Esophagus muscularis mucosa (tissue), 4 donors: ENCODE measurements at regions not wholly inside any gene's neighbourhood (a gene's known extent, or its start where the extent isn't known, plus 50 kb on each side); places are given as distances from the start of the nearest gene placed in this dataset.
"Not testable (repeated sequence)": the region's sequence is repeated elsewhere in the genome, so short reads cannot be mapped to it uniquely, and the experiment has no call there.

ENCODE experiments used
- DNase-seq: peaks from one replicate; pipeline ENCODE4 v3.0.0-alpha.2; 2017; ENCODE audit errors: extremely low spot score
- H3K27ac ChIP-seq, 4 donors: fragments of 200-600 bp; sonication (generic); replicated peaks in 1 of 4; 1 replicate in 3 of 4; 2 replicates in 1 of 4; pipeline ENCODE4 v1.5.1; 2016 to 2019; ENCODE audit warnings: mild to moderate bottlenecking in 1 of 4
- H3K27me3 ChIP-seq, 4 donors: fragments of 200-600 bp; sonication (generic); one replicate each; pipeline versions ENCODE4 v1.5.1 to v1.6.0; 2016 to 2019
- H3K36me3 ChIP-seq, 4 donors: fragments of 200-600 bp; sonication (generic); one replicate each; pipeline ENCODE4 v1.5.1; 2016 to 2019
- H3K4me1 ChIP-seq, 4 donors: fragments of 200-600 bp; sonication (generic); one replicate each; pipeline ENCODE4 v1.5.1; 2016 to 2019
- H3K4me3 ChIP-seq, 4 donors: fragments of 200-600 bp; sonication (generic); 1 replicate in 2 of 4; 2 replicates in 2 of 4; pipeline ENCODE4 v1.5.1; 2016 to 2019; ENCODE audit warnings: mild to moderate bottlenecking in 4 of 4, moderate library complexity in 1 of 4
- H3K9me3 ChIP-seq, 4 donors: fragments of 200-600 bp; sonication (generic); 1 replicate in 3 of 4; 2 replicates in 1 of 4; pipeline ENCODE4 v1.5.1; 2016 to 2019
- CTCF ChIP-seq, 3 experiments: fragments of 200-600 bp in 2 of 3; fragments of 450-650 bp in 1 of 3; sonication (generic) in 2 of 3; IDR thresholded peaks; one replicate each; pipeline ENCODE4 v1.5.1; 2017 to 2019; ENCODE audit warnings: antibody characterized with exemption in 3 of 3, mild to moderate bottlenecking in 2 of 3, moderate library complexity in 1 of 3
- EP300 ChIP-seq: sonication (generic); formaldehyde crosslinking; IDR thresholded peaks from one replicate; pipeline ENCODE4 v1.6.1; 2017; ENCODE audit warnings: antibody characterized with exemption
- POLR2A ChIP-seq: fragments of 450-650 bp; IDR thresholded peaks from one replicate; pipeline ENCODE4 v1.6.1; 2017; ENCODE audit warnings: antibody characterized with exemption, moderate library complexity, mild to moderate bottlenecking, low read depth
- POLR2AphosphoS5 ChIP-seq, 2 donors: sonication (generic); formaldehyde crosslinking; IDR thresholded peaks; one replicate each; pipeline ENCODE4 v1.6.1; 2017; ENCODE audit warnings: antibody characterized with exemption in 2 of 2
- WGBS: methylation state at CpG from one replicate; pipeline ENCODE4 v1.1.5; 2018; 5-methylcytosine and 5-hydroxymethylcytosine counted together
- intact Hi-C: fragments of 100-400 bp; cut with DNase I; formaldehyde crosslinking; loops from one replicate; pipeline ENCODE4 v1.15.1; 2023

- 89% methylated on average over 2 of the region's 2 CpGs for WGBS
- H3K27me3 ChIP-seq, H3K9me3 ChIP-seq, H3K4me3 ChIP-seq, H3K4me1 ChIP-seq, H3K36me3 ChIP-seq, intact Hi-C loops, H3K27ac ChIP-seq, DNase-seq: not testable (repeated sequence)
Observed at GRCh38 chr20:30164389-30164788, 1093.1 kb upstream of the DEFB115 start.

DNA sequence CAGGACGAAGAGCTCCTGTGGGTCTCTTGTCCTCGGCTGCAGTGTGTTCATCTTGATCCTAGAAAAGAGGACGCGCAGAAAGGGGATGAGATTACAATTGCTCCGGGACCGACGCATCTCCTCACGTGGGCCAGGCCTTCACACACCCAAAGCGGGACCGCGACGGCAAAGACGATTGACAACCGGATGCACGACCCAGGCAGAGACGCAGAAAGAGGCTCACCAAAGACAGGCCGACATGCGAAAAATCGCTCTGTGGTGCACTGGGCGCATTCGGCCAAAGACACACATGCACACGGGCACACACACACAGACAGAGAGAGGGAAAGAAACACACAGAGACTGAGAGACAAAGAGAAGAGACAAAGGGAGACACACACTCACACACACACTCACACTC lies 1089.9 kb upstream of the DEFB115 start:
- no peak overlapping the region for H3K27ac ChIP-seq
- no peaks in the 10 kb centered on the region for H3K27me3 ChIP-seq
- 91% methylated on average over 22 of the region's 22 CpGs for WGBS
- H3K36me3 ChIP-seq: no peaks in the 10 kb centered on the region
- H3K9me3 ChIP-seq: no peaks in the 10 kb centered on the region
- H3K4me3 ChIP-seq: no peak overlapping the region
- TF ChIP-seq EP300: no peak
- TF ChIP-seq POLR2A: no peak
- TF ChIP-seq CTCF (IDR thresholded peaks at IDR 0.05): no peak
- no peak for TF ChIP-seq POLR2AphosphoS5 (IDR thresholded peaks at IDR 0.05)
- H3K4me1 ChIP-seq: no peaks in the 10 kb centered on the region
- intact Hi-C loops: no loop called here
- DNase-seq: no peak

DNA sequence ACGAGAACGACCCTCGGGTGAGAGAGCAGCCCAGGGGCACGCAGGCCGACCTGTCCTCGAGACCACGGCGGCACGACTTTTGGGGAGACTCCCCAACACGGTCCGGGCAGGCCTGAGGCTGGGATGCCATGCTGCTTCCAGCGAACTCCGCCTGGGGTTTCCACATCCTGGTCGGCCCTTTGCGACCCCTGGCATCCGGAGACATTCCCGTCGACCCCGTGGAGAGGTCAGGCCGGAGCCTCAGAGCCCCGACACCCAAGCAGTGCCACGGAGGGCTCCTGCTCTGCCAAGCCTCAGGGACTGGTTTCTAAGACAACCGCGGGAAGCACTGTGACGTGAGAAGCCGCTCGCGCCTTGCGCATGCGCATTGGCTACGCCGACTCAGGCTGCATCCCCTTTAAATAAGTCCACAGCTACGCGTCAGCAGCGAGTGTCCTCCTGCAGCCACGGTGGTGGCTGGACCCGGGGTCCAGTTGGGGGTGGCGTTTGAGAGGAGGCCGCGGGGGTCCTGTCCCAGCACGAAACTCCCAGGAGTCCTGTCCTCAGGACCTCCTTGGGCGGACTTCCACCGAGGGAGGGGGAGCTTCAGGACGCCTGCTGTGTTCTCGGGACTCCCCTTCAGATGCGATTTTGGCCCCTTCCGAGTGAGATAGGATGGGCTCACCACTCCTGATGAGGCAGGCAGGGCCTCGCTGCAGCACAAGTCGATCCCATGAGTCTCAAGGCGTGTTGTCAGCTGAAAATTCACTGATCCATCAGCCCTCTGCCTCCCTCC lies 1089.3 kb upstream of the DEFB115 start:
- no peak for DNase-seq
- intact Hi-C loops: no loop called here
- Histone ChIP-seq H3K36me3 (no peaks in the 10 kb centered on the region), H3K4me1 (no peaks in the 10 kb centered on the region), H3K4me3 (peak overlapping the region in 2 of 4 donors; percentile 6 to 15), H3K27me3 (no peaks in the 10 kb centered on the region), H3K27ac (no peak overlapping the region), H3K9me3 (no peaks in the 10 kb centered on the region)
- 59% methylated on average over 28 of the region's 50 CpGs for WGBS
- no peak for TF ChIP-seq POLR2AphosphoS5 (IDR thresholded peaks at IDR 0.05)
- no peak for TF ChIP-seq EP300
- TF ChIP-seq CTCF (IDR thresholded peaks at IDR 0.05): no peak
- TF ChIP-seq POLR2A: no peak

DNA sequence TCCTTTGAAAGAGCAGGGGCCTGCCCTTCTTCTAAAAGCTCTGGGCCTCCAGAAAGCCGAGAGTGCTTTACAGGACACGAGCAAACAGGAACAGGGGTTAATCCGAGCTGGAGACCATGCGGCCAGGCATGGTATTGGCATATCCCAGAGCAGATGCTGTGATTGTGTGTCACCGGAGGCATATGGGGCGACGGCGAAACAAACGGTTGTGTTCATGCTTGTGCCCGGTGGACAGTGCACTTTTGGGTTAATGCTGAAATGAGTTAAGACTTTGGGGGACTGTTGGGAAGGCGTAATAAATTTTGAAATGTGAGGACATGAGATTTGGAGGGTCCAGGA lies 1088.7 kb upstream of the DEFB115 start:
- Histone ChIP-seq H3K4me1 (no peaks in the 10 kb centered on the region), H3K27ac (no peak overlapping the region), H3K9me3 (no peaks in the 10 kb centered on the region), H3K27me3 (no peaks in the 10 kb centered on the region), H3K4me3 (no peak overlapping the region), H3K36me3 (no peaks in the 10 kb centered on the region)
- no peak for TF ChIP-seq POLR2A
- no peak for TF ChIP-seq POLR2AphosphoS5 (IDR thresholded peaks at IDR 0.05)
- intact Hi-C loops: no loop called here
- no peak for DNase-seq
- WGBS: 90% methylated on average over 11 of the region's 11 CpGs

DNA sequence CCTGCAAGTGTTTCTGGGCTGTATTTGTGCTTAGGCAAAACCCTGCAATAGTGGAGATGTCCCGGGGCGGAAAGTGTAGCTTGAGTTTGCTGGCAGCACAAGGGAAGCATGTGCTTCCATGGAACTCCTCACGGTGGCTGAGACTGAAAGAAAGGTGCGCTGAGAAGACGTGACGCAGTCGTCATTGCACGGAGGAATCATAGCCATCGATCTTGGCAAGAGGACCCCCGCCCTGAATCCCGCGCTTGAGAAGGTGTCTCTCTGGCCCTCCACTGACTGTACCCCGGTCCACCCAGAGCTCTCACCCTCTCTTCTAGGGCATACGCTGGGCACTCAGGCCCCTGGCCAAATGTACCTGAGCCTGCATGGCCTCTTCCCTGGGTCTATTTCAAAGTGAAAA lies 1081.8 kb upstream of the DEFB115 start:
- intact Hi-C loops: no loop called here
- Histone ChIP-seq H3K4me3 (no peak overlapping the region), H3K27me3 (no peaks in the 10 kb centered on the region), H3K9me3 (no peaks in the 10 kb centered on the region), H3K27ac (no peak overlapping the region), H3K36me3 (no peaks in the 10 kb centered on the region), H3K4me1 (no peaks in the 10 kb centered on the region)
- 81% methylated on average over 14 of the region's 14 CpGs for WGBS
- no peak for DNase-seq
- TF ChIP-seq EP300: no peak

DNA sequence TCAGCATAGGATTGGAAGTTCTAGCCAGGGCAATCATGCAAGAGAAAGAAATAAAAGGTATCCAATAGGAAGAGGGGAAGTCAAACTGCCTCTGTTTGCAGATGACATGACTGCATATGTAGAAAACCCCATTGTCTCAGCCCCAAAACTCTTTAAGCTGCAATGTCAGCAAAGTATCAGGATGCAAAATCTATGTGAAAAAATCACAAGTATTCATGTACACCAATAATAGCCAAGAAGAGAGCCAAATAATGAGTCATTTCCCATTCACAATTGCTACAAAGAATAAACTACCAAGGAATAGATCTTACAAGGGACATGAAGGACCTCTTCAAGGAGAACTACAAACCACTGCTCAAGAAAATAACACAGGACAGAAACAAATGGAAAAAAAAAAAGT lies 1074.3 kb upstream of the DEFB115 start:
- DNase-seq, H3K27me3 ChIP-seq, H3K4me1 ChIP-seq, H3K9me3 ChIP-seq, H3K4me3 ChIP-seq, H3K36me3 ChIP-seq, H3K27ac ChIP-seq, intact Hi-C loops: not testable (repeated sequence)

GRCh38 chr20:30191785-30192184 lies 1065.7 kb upstream of the DEFB115 start:
- H3K27ac ChIP-seq, DNase-seq, H3K4me3 ChIP-seq, H3K9me3 ChIP-seq, intact Hi-C loops, H3K36me3 ChIP-seq, H3K27me3 ChIP-seq, H3K4me1 ChIP-seq: not testable (repeated sequence)

GRCh38 chr20:30234477-30234876 lies 1023.0 kb upstream of the DEFB115 start:
- H3K27me3 ChIP-seq, H3K4me1 ChIP-seq, H3K27ac ChIP-seq, H3K36me3 ChIP-seq, DNase-seq, H3K4me3 ChIP-seq, intact Hi-C loops, H3K9me3 ChIP-seq: not testable (repeated sequence)

- H3K4me3 ChIP-seq, DNase-seq, H3K36me3 ChIP-seq, intact Hi-C loops, H3K27ac ChIP-seq, H3K9me3 ChIP-seq, H3K27me3 ChIP-seq, H3K4me1 ChIP-seq: not testable (repeated sequence)
- 88% methylated on average over 4 of the region's 4 CpGs for WGBS
Observed at GRCh38 chr20:30275073-30275472, 982.4 kb upstream of the DEFB115 start.
